Osteoblast (primary cell): ENCODE measurements at regions not wholly inside any gene's neighbourhood (a gene's known extent, or its start where the extent isn't known, plus 50 kb on each side); places are given as distances from the start of the nearest gene placed in this dataset.

Source experiments
- DNase-seq: peaks from one replicate; pipeline ENCODE4 v3.0.0; 2011; ENCODE audit warnings: low spot score, mixed read lengths; ENCODE audit not compliant: insufficient read length; ENCODE audit errors: missing footprints
- H2AFZ ChIP-seq: 2 replicates; pipeline ENCODE4 v1.6.0; 2011; ENCODE audit warnings: mild to moderate bottlenecking, low read length
- H3K27ac ChIP-seq: 2 replicates; pipeline ENCODE4 v1.5.1; 2011; ENCODE audit warnings: mild to moderate bottlenecking, low read depth, low read length, moderate library complexity
- H3K27me3 ChIP-seq: 2 replicates; pipeline ENCODE4 v1.6.0; 2012; ENCODE audit warnings: mild to moderate bottlenecking, control low read depth, inconsistent platforms, low read length, moderate library complexity; ENCODE audit not compliant: insufficient read depth
- H3K36me3 ChIP-seq: 2 replicates; pipeline ENCODE4 v1.5.1; 2011; ENCODE audit warnings: mild to moderate bottlenecking, low read length, control low read depth, moderate library complexity; ENCODE audit not compliant: insufficient read depth
- H3K4me1 ChIP-seq: 2 replicates; pipeline ENCODE4 v1.5.1; 2011; ENCODE audit warnings: mild to moderate bottlenecking, low read length, control low read depth, moderate library complexity; ENCODE audit not compliant: insufficient read depth
- H3K4me2 ChIP-seq: 2 replicates; pipeline ENCODE4 v1.6.0; 2011; ENCODE audit warnings: mild to moderate bottlenecking, low read length; ENCODE audit not compliant: insufficient read depth
- H3K4me3 ChIP-seq: fragments of 200-600 bp; sonication (generic); 3 replicates; pipeline ENCODE4 v1.5.1; 2012; ENCODE audit warnings: mild to moderate bottlenecking, low read length, inconsistent platforms; ENCODE audit not compliant: insufficient read depth
- H3K79me2 ChIP-seq: 2 replicates; pipeline ENCODE4 v1.6.0; 2012; ENCODE audit warnings: mild to moderate bottlenecking, low read length, control low read depth, inconsistent platforms; ENCODE audit not compliant: insufficient read depth
- H3K9me3 ChIP-seq: 2 replicates; pipeline ENCODE4 v1.5.1; 2011; ENCODE audit warnings: low read depth, low read length, control low read depth
- H4K20me1 ChIP-seq: 2 replicates; pipeline ENCODE4 v1.6.0; 2012; ENCODE audit warnings: mild to moderate bottlenecking, low read length, control low read depth; ENCODE audit not compliant: insufficient read depth
- CTCF ChIP-seq: IDR thresholded peaks from 2 replicates; pipeline ENCODE4 v1.5.1; 2011; ENCODE audit warnings: mild to moderate bottlenecking, low read depth, low read length, moderate library complexity; ENCODE audit errors: extremely low read depth

- Histone ChIP-seq H3K27me3 (no peaks in the 10 kb centered on the region), H3K4me2 (no peak overlapping the region), H3K4me3 (no peak overlapping the region), H3K36me3 (no peaks in the 10 kb centered on the region), H2AFZ (no peak overlapping the region), H4K20me1 (no peaks in the 10 kb centered on the region), H3K27ac (no peak overlapping the region), H3K79me2 (no peaks in the 10 kb centered on the region), H3K9me3 (no peaks in the 10 kb centered on the region), H3K4me1 (no peaks in the 10 kb centered on the region)
- DNase-seq, result no peak
- TF ChIP-seq CTCF, result no peak
Measured at GRCh38 chr5:116964438-116964837, 389.8 kb upstream of the SEMA6A start.

DNA sequence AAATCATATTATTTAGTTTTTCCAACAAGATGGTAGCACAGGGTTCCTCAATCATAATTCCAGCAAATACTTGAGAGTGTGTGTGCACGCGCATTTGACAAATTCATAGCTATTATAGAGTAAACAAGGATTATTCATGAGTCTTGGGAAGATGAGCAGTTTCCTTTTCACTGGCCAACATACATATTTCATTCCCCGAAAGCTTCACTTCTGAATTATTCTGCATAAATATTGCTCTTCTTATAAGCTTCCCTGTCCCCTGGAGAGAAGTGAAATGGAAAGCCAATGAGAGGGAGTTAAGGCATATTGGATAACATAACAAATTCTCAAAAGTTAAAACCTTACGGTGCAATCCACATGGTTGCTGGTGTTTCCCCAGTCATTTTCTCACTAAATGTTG, 386.4 kb upstream of the SEMA6A start:
- no peak for DNase-seq
- no peak overlapping the region for H3K4me3 ChIP-seq
- no peaks in the 10 kb centered on the region for H3K4me1 ChIP-seq
- no peak overlapping the region for H2AFZ ChIP-seq
- no peaks in the 10 kb centered on the region for H3K36me3 ChIP-seq
- H3K9me3 ChIP-seq, result no peaks in the 10 kb centered on the region
- no peaks in the 10 kb centered on the region for H3K79me2 ChIP-seq
- no peaks in the 10 kb centered on the region for H3K27me3 ChIP-seq
- TF ChIP-seq CTCF, result no peak
- no peaks in the 10 kb centered on the region for H4K20me1 ChIP-seq
- H3K4me2 ChIP-seq, result no peak overlapping the region
- H3K27ac ChIP-seq, result no peak overlapping the region

- H3K4me1 ChIP-seq, result no peaks in the 10 kb centered on the region
- H3K27me3 ChIP-seq, result no peaks in the 10 kb centered on the region
- H3K36me3 ChIP-seq, result no peaks in the 10 kb centered on the region
- H3K4me3 ChIP-seq, result no peak overlapping the region
- H3K79me2 ChIP-seq, result no peaks in the 10 kb centered on the region
- H3K4me2 ChIP-seq, result no peak overlapping the region
- TF ChIP-seq CTCF, result no peak
- H3K27ac ChIP-seq, result no peak overlapping the region
- no peaks in the 10 kb centered on the region for H3K9me3 ChIP-seq
- no peaks in the 10 kb centered on the region for H4K20me1 ChIP-seq
- no peak for DNase-seq
- H2AFZ ChIP-seq, result no peak overlapping the region
Measured at GRCh38 chr5:116959843-116960242, 385.2 kb upstream of the SEMA6A start.

GRCh38 chr5:116953251-116953930, 378.8 kb upstream of the SEMA6A start:
- H3K27me3 ChIP-seq, result no peaks in the 10 kb centered on the region
- no peak overlapping the region for H3K4me3 ChIP-seq
- no peak for TF ChIP-seq CTCF
- no peak overlapping the region for H3K27ac ChIP-seq
- DNase-seq, result no peak
- H2AFZ ChIP-seq, result no peak overlapping the region
- H4K20me1 ChIP-seq, result no peaks in the 10 kb centered on the region
- no peaks in the 10 kb centered on the region for H3K79me2 ChIP-seq
- H3K9me3 ChIP-seq, result no peaks in the 10 kb centered on the region
- no peaks in the 10 kb centered on the region for H3K4me1 ChIP-seq
- no peak overlapping the region for H3K4me2 ChIP-seq
- H3K36me3 ChIP-seq, result no peaks in the 10 kb centered on the region
